Muscle of leg (tissue), 3 donors: ENCODE measurements at regions not wholly inside any gene's neighbourhood (a gene's known extent, or its start where the extent isn't known, plus 50 kb on each side); places are given as distances from the start of the nearest gene placed in this dataset.
A peak's percentile ranks its signal among the peaks of the same experiment; 100 is the strongest.
"Not testable (repeated sequence)": the region's sequence is repeated elsewhere in the genome, so short reads cannot be mapped to it uniquely, and the experiment has no call there.

Experiments used
- DNase-seq: peaks from one replicate; pipeline ENCODE4 v3.0.0; 2013
- H3K27ac ChIP-seq: one replicate; pipeline ENCODE4 v1.5.1; 2013; ENCODE audit warnings: mild to moderate bottlenecking, low read length, control low read depth
- H3K27me3 ChIP-seq: one replicate; pipeline ENCODE4 v1.6.1; 2013; ENCODE audit warnings: low read length; ENCODE audit not compliant: control insufficient read depth, insufficient read depth
- H3K36me3 ChIP-seq: one replicate; pipeline ENCODE4 v1.6.1; 2013; ENCODE audit warnings: low read length; ENCODE audit not compliant: control insufficient read depth, insufficient read depth
- H3K4me1 ChIP-seq: one replicate; pipeline ENCODE4 v1.6.1; 2013; ENCODE audit warnings: low read length; ENCODE audit not compliant: control insufficient read depth, insufficient read depth
- H3K4me3 ChIP-seq: one replicate; pipeline ENCODE4 v1.5.1; 2013; ENCODE audit warnings: low read length, control low read depth
- H3K9me3 ChIP-seq: replicated peaks from 2 replicates; pipeline ENCODE4 v1.6.1; 2013; ENCODE audit warnings: low read depth, low read length; ENCODE audit not compliant: control insufficient read depth
- WGBS: methylation state at CpG from one replicate; pipeline ENCODE4 v1.1.5; 2013; ENCODE audit warnings: missing lambda C conversion rate; ENCODE audit not compliant: insufficient coverage; 5-methylcytosine and 5-hydroxymethylcytosine counted together

- WGBS: 97% methylated on average over 6 of the region's 11 CpGs
- Histone ChIP-seq H3K36me3 (no peaks in the 10 kb centered on the region), H3K9me3 (no peaks in the 10 kb centered on the region), H3K4me1 (peaks cover 3% of the 10 kb centered on the region), H3K27ac (no peak overlapping the region), H3K4me3 (no peak overlapping the region), H3K27me3 (peaks cover 2% of the 10 kb centered on the region)
- no peak for DNase-seq
Observed at GRCh38 chr10:117759266-117759665, 216.7 kb downstream of the EMX2 start.

- peaks cover 3% of the 10 kb centered on the region for H3K4me1 ChIP-seq
- H3K4me3 ChIP-seq: no peak overlapping the region
- peaks cover 2% of the 10 kb centered on the region for H3K27me3 ChIP-seq
- H3K36me3 ChIP-seq: no peaks in the 10 kb centered on the region
- peak; percentile 24 for DNase-seq
- no peak overlapping the region for H3K27ac ChIP-seq
- WGBS: no CpG with 5 or more reads among the region's 6 CpGs
- no peaks in the 10 kb centered on the region for H3K9me3 ChIP-seq
Observed at GRCh38 chr10:117761695-117762094, 219.1 kb downstream of the EMX2 start.

- no peaks in the 10 kb centered on the region for H3K9me3 ChIP-seq
- H3K36me3 ChIP-seq: no peaks in the 10 kb centered on the region
- DNase-seq: no peak
- H3K27me3 ChIP-seq: peaks cover 2% of the 10 kb centered on the region
- H3K27ac ChIP-seq: no peak overlapping the region
- no peak overlapping the region for H3K4me3 ChIP-seq
- WGBS: 85% methylated on average over 11 of the region's 14 CpGs
- no peaks in the 10 kb centered on the region for H3K4me1 ChIP-seq
Observed at GRCh38 chr10:117762126-117762818, 219.7 kb downstream of the EMX2 start.

GRCh38 chr10:117762819-117763172 lies 220.2 kb downstream of the EMX2 start:
- DNase-seq: peak; percentile 19
- Histone ChIP-seq H3K4me1 (no peaks in the 10 kb centered on the region), H3K27me3 (peaks cover 2% of the 10 kb centered on the region), H3K27ac (no peak overlapping the region), H3K4me3 (no peak overlapping the region), H3K9me3 (no peaks in the 10 kb centered on the region), H3K36me3 (no peaks in the 10 kb centered on the region)
- WGBS: 60% methylated on average over 1 of the region's 9 CpGs

DNA sequence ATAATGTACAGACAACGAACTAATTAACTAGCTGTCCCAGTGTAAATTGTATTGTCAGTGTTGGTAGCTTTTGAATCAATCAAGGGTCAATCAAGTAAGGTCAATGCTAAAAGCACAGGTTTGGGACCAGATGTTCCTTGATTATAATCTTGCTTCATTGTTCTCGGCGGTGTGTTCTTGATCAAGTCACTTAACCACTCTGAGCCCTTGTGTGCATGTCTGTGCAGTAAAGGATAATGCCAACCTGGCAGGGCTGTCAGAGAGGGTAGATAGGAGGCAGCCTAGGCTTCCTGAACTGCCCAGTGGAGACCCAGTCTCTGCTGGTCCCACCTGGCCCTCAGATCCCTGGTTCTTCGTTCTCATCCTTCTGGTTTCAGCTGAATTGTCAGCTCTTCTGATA lies 221.0 kb downstream of the EMX2 start:
- no peaks in the 10 kb centered on the region for H3K4me1 ChIP-seq
- peaks cover 2% of the 10 kb centered on the region for H3K27me3 ChIP-seq
- no peak for DNase-seq
- H3K27ac ChIP-seq: no peak overlapping the region
- no peaks in the 10 kb centered on the region for H3K9me3 ChIP-seq
- no peaks in the 10 kb centered on the region for H3K36me3 ChIP-seq
- WGBS: 89% methylated on average over 4 of the region's 4 CpGs
- no peak overlapping the region for H3K4me3 ChIP-seq

DNA sequence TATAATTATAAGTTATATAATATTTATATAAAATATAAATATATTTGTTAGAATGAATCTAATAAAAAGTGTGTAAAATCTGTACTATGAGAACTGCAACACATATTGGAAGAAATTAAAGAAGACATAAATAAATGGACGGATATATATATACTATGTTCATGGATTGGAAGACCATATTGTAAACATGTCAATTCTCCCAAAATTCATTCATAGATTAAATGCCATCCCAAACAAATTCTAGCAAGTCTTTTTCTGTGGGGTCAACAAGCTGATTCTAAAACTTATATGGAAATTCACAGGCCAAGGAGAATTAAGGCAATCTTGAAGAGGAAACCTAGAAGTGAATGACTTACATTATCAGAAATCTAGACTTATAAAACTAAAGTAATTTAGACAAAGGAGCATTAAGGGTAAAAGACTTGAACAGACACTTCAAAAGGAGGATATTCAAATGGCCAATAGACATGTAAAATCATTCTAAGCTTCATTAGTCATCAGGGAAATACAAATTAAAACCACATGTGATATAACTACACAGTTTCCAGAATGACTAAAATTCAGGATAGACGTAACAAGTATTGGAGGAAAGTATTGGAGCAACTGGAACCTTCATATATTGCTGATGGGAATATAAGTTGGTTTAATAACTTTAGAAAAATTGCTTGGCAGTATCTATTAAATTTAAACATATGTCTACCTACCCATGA lies 225.9 kb downstream of the EMX2 start:
- no peaks in the 10 kb centered on the region for H3K36me3 ChIP-seq
- no peak overlapping the region for H3K4me3 ChIP-seq
- no peak overlapping the region for H3K27ac ChIP-seq
- H3K4me1 ChIP-seq: no peaks in the 10 kb centered on the region
- H3K9me3 ChIP-seq: no peaks in the 10 kb centered on the region
- H3K27me3 ChIP-seq: peaks cover 2% of the 10 kb centered on the region
- no peak for DNase-seq
- WGBS: no CpG with 5 or more reads among the region's 2 CpGs

GRCh38 chr10:117775526-117775925 lies 233.0 kb downstream of the EMX2 start:
- Histone ChIP-seq H3K36me3 (no peaks in the 10 kb centered on the region), H3K27me3 (peaks cover 2% of the 10 kb centered on the region), H3K4me1 (no peaks in the 10 kb centered on the region), H3K9me3 (no peaks in the 10 kb centered on the region), H3K27ac (no peak overlapping the region), H3K4me3 (no peak overlapping the region)
- no peak for DNase-seq
- no CpG with 5 or more reads among the region's 3 CpGs for WGBS

- not testable (repeated sequence) for H3K27me3 ChIP-seq, H3K9me3 ChIP-seq, DNase-seq, H3K4me1 ChIP-seq, H3K27ac ChIP-seq, H3K4me3 ChIP-seq, H3K36me3 ChIP-seq
- WGBS: 100% methylated on average over 2 of the region's 5 CpGs
Observed at GRCh38 chr10:117777222-117777621, 234.7 kb downstream of the EMX2 start.

- Histone ChIP-seq H3K4me1 (no peaks in the 10 kb centered on the region), H3K4me3 (no peak overlapping the region), H3K36me3 (no peaks in the 10 kb centered on the region), H3K9me3 (no peaks in the 10 kb centered on the region), H3K27me3 (no peaks in the 10 kb centered on the region), H3K27ac (no peak overlapping the region)
- 40% methylated on average over 1 of the region's 3 CpGs for WGBS
- no peak for DNase-seq
Observed at GRCh38 chr10:117778241-117778640, 235.7 kb downstream of the EMX2 start.

- Histone ChIP-seq H3K9me3 (no peaks in the 10 kb centered on the region), H3K4me1 (no peaks in the 10 kb centered on the region), H3K27me3 (no peaks in the 10 kb centered on the region), H3K27ac (no peak overlapping the region), H3K36me3 (no peaks in the 10 kb centered on the region), H3K4me3 (no peak overlapping the region)
- no CpG with 5 or more reads among the region's 1 CpG for WGBS
- DNase-seq: no peak
Observed at GRCh38 chr10:117780411-117780810, 237.9 kb downstream of the EMX2 start.
